IMR-90 (cell line): ENCODE measurements at regions not wholly inside any gene's neighbourhood (a gene's known extent, or its start where the extent isn't known, plus 50 kb on each side); places are given as distances from the start of the nearest gene placed in this dataset.

Source experiments
- ATAC-seq: fragments of 200-7000 bp; cut with Tn5 transposase; 2 replicates; pipeline ENCODE4 v1.9.1; 2020; ENCODE audit warnings: low read depth, mild to moderate bottlenecking, moderate library complexity
- BruUV-seq: library from RNA; stranded (reverse); fragments of 400-500 nt; replicated peaks from 2 replicates; lab custom pipeline; 2021; lab: Mats Ljungman, UMichigan
- CTCF ChIA-PET: fragments of 300-600 bp; formaldehyde crosslinking; extraction: SDS; loops from one replicate; lab custom pipeline; 2021; ENCODE audit warnings: antibody characterized with exemption; lab: Yijun Ruan, JAX
- POLR2A ChIA-PET: fragments of 300-600 bp; sonication (Branson Sonifier 250); formaldehyde crosslinking; loops from one replicate; lab custom pipeline; 2022; ENCODE audit warnings: antibody characterized with exemption; ENCODE audit not compliant: unreplicated experiment; lab: Charles Lee
- DNase-seq: peaks from one replicate; pipeline ENCODE4 v3.0.0; 2013
- H2AFZ ChIP-seq: replicated peaks from 2 replicates; pipeline ENCODE3; 2013; ENCODE audit warnings: low read length, mild to moderate bottlenecking; ENCODE audit not compliant: poor library complexity
- H2AK5ac ChIP-seq: 2 replicates; pipeline ENCODE4 v1.6.1; 2013; ENCODE audit warnings: low read depth, low read length, inconsistent platforms
- H2AK9ac ChIP-seq: replicated peaks from 2 replicates; pipeline ENCODE3; 2013; ENCODE audit warnings: mild to moderate bottlenecking, low read depth, low read length, moderate library complexity; ENCODE audit not compliant: poor library complexity
- H2BK120ac ChIP-seq: 2 replicates; pipeline ENCODE4 v1.6.1; 2013; ENCODE audit warnings: low read depth, low read length, inconsistent platforms
- H2BK15ac ChIP-seq: 3 replicates; pipeline ENCODE4 v1.6.1; 2013; ENCODE audit warnings: low read depth, low read length, inconsistent platforms
- H2BK20ac ChIP-seq: 2 replicates; pipeline ENCODE4 v1.6.1; 2013; ENCODE audit warnings: low read depth, mild to moderate bottlenecking, inconsistent platforms, low read length, moderate library complexity
- H2BK5ac ChIP-seq: 2 replicates; pipeline ENCODE4 v1.6.1; 2013; ENCODE audit warnings: mild to moderate bottlenecking, low read depth, low read length, inconsistent platforms; ENCODE audit not compliant: poor library complexity, severe bottlenecking
- H3K14ac ChIP-seq: replicated peaks from 2 replicates; pipeline ENCODE4 v1.6.1; 2013; ENCODE audit warnings: low read depth, low read length, inconsistent platforms
- H3K18ac ChIP-seq: 2 replicates; pipeline ENCODE4 v1.6.1; 2013; ENCODE audit warnings: low read depth, low read length, control low read depth
- H3K23ac ChIP-seq: 2 replicates; pipeline ENCODE4 v1.6.1; 2013; ENCODE audit warnings: low read depth, low read length, inconsistent platforms
- H3K27ac ChIP-seq: 2 replicates; pipeline ENCODE4 v1.5.1; 2013; ENCODE audit warnings: mild to moderate bottlenecking, control low read depth, low read length; ENCODE audit not compliant: insufficient read depth
- H3K27me3 ChIP-seq: 2 replicates; pipeline ENCODE4 v1.6.1; 2013; ENCODE audit warnings: low read length; ENCODE audit not compliant: control insufficient read depth, insufficient read depth
- H3K36me3 ChIP-seq: 2 replicates; pipeline ENCODE4 v1.6.1; 2013; ENCODE audit warnings: low read length, mixed read lengths; ENCODE audit not compliant: control insufficient read depth, insufficient read depth
- H3K4ac ChIP-seq: 2 replicates; pipeline ENCODE4 v1.6.1; 2013; ENCODE audit warnings: low read depth, low read length, inconsistent platforms
- H3K4me1 ChIP-seq: 2 replicates; pipeline ENCODE4 v1.6.1; 2013; ENCODE audit warnings: low read length, mixed read lengths; ENCODE audit not compliant: control insufficient read depth, insufficient read depth
- H3K4me2 ChIP-seq: 2 replicates; pipeline ENCODE4 v1.6.1; 2013; ENCODE audit warnings: low read depth, mild to moderate bottlenecking, control low read depth, low read length, moderate library complexity
- H3K4me3 ChIP-seq: 2 replicates; pipeline ENCODE4 v1.5.1; 2013; ENCODE audit warnings: low read depth, mild to moderate bottlenecking, control low read depth, low read length, moderate library complexity; ENCODE audit not compliant: insufficient read depth
- H3K56ac ChIP-seq: 2 replicates; pipeline ENCODE4 v1.6.1; 2013; ENCODE audit warnings: low read length, inconsistent platforms; ENCODE audit not compliant: insufficient read depth; ENCODE audit errors: extremely low read depth
- H3K79me1 ChIP-seq, 2 experiments: 2 replicates each; pipeline ENCODE4 v1.6.1; 2013; ENCODE audit warnings: low read length in 2 of 2, inconsistent platforms in 1 of 2, low read depth in 1 of 2
- H3K9ac ChIP-seq: 2 replicates; pipeline ENCODE4 v1.6.1; 2013; ENCODE audit warnings: low read depth, low read length, control low read depth
- H3K9me1 ChIP-seq: 2 replicates; pipeline ENCODE4 v1.6.1; 2013; ENCODE audit warnings: low read length, inconsistent platforms; ENCODE audit not compliant: insufficient read depth
- H3K9me3 ChIP-seq: 2 replicates; pipeline ENCODE4 v1.6.1; 2013; ENCODE audit warnings: low read length; ENCODE audit not compliant: control insufficient read depth, insufficient read depth
- H4K20me1 ChIP-seq: 2 replicates; pipeline ENCODE4 v1.6.1; 2013; ENCODE audit warnings: low read length, inconsistent platforms; ENCODE audit not compliant: insufficient read depth
- H4K5ac ChIP-seq: 2 replicates; pipeline ENCODE4 v1.6.1; 2013; ENCODE audit warnings: mild to moderate bottlenecking, low read depth, low read length, control low read depth
- H4K8ac ChIP-seq, 2 experiments: 2 replicates each; pipeline ENCODE4 v1.6.1; 2013; ENCODE audit warnings: low read depth in 2 of 2, low read length in 2 of 2, control low read depth in 1 of 2, inconsistent platforms in 1 of 2
- H4K91ac ChIP-seq: 2 replicates; pipeline ENCODE4 v1.6.1; 2013; ENCODE audit warnings: low read depth, low read length, inconsistent platforms; ENCODE audit not compliant: insufficient read depth
- FOS ChIP-seq: fragments of 150-350 bp; IDR thresholded peaks from 2 replicates; pipeline ENCODE4 v1.6.1; 2016; ENCODE audit warnings: low read depth, low read length
- MXI1 ChIP-seq: IDR thresholded peaks from 2 replicates; pipeline ENCODE4 v1.6.1; 2012; ENCODE audit warnings: low read depth, mild to moderate bottlenecking, low read length, moderate library complexity, borderline replicate concordance
- NFE2L2 ChIP-seq: fragments of 150-350 bp; IDR thresholded peaks from 2 replicates; pipeline ENCODE4 v1.6.1; 2016; ENCODE audit warnings: low read depth, mild to moderate bottlenecking, low read length
- RFX5 ChIP-seq: IDR thresholded peaks from 2 replicates; pipeline ENCODE4 v1.8.0; 2012; ENCODE audit warnings: low read depth, mild to moderate bottlenecking, low read length, moderate library complexity
- WGBS, 2 experiments: methylation state at CpG; one replicate each; pipeline versions ENCODE4 v1.1.5 to v1.1.7; 2013; ENCODE audit warnings: missing lambda C conversion rate in 2 of 2; ENCODE audit not compliant: insufficient read length in 1 of 2; ENCODE audit errors: extremely low coverage in 2 of 2; 5-methylcytosine and 5-hydroxymethylcytosine counted together
- dilution Hi-C: fragments of 300-500 bp; cut with HindIII; formaldehyde crosslinking; loops from one replicate; pipeline ENCODE4 v1.14.3; 2018; ENCODE audit warnings: low sequenced_read_pairs; ENCODE audit not compliant: unreplicated experiment
- in situ Hi-C: fragments of 300-500 bp; cut with MboI; formaldehyde crosslinking; loops from 3 replicates; pipeline ENCODE4 v1.14.3; 2019; ENCODE audit warnings: low sequenced_read_pairs, inconsistent platforms, mixed read lengths
- intact Hi-C: fragments of 100-400 bp; cut with micrococcal nuclease; formaldehyde crosslinking; loops from 2 replicates; pipeline ENCODE4 v1.10.0; 2022
- TF ChIP-seq, protein P1 (sequence below): conservative IDR thresholded peaks from 2 replicates; pipeline ENCODE4 v1.5.1; 2012; ENCODE audit warnings: mild to moderate bottlenecking, low read depth, low read length, improper control_type of control experiment

DNA sequence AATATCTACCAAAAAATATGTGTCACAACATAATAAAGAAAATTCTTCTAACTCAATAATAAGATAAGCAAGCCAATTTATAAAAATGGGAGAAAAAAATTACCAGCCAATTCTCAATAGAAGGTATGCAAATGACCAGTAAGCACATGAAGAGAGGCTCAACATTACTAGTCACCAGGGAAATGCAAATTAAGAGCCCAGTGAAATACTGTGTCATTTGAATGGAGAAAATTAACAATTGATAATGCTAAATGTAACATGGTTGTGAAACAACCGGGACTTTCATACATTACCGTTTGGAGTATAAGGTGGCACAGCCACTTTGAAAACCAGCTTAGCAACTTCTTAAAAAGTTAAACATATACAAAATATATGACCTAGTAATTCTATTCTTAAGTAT lies 460.7 kb downstream of the IGSF11 start:
- Histone ChIP-seq H4K8ac (no peak overlapping the region), H2BK120ac (no peak overlapping the region), H2BK5ac (no peak overlapping the region), H3K56ac (no peak overlapping the region), H3K27me3 (no peaks in the 10 kb centered on the region), H2BK20ac (no peak overlapping the region), H3K4ac (no peak overlapping the region), H3K9ac (no peak overlapping the region), H3K4me3 (no peak overlapping the region), H4K20me1 (no peaks in the 10 kb centered on the region), H3K9me3 (peaks cover 2% of the 10 kb centered on the region), H3K14ac (no peak overlapping the region), H4K5ac (no peak overlapping the region), H3K4me2 (no peak overlapping the region), H3K23ac (no peak overlapping the region), H2AK5ac (no peak overlapping the region), H3K9me1 (no peaks in the 10 kb centered on the region), H2BK15ac (no peak overlapping the region), H3K27ac (no peak overlapping the region), H4K91ac (no peak overlapping the region), H3K4me1 (no peaks in the 10 kb centered on the region), H3K36me3 (no peaks in the 10 kb centered on the region), H2AK9ac (no peak overlapping the region), H3K18ac (no peak overlapping the region), H2AFZ (no peak overlapping the region), H3K79me1 (no peaks in the 10 kb centered on the region)
- ATAC-seq (no peak), DNase-seq (no peak)
- intact Hi-C loops (no loop called here), dilution Hi-C loops (no loop called here), in situ Hi-C loops (no loop called here)
- WGBS, 2 experiments: no CpG with 5 or more reads among the region's 2 CpGs
- CTCF ChIA-PET: no interaction called here
- POLR2A ChIA-PET: no interaction called here
- TF ChIP-seq FOS: no peak
- TF ChIP-seq MXI1: no peak
- TF ChIP-seq, protein P1, sequence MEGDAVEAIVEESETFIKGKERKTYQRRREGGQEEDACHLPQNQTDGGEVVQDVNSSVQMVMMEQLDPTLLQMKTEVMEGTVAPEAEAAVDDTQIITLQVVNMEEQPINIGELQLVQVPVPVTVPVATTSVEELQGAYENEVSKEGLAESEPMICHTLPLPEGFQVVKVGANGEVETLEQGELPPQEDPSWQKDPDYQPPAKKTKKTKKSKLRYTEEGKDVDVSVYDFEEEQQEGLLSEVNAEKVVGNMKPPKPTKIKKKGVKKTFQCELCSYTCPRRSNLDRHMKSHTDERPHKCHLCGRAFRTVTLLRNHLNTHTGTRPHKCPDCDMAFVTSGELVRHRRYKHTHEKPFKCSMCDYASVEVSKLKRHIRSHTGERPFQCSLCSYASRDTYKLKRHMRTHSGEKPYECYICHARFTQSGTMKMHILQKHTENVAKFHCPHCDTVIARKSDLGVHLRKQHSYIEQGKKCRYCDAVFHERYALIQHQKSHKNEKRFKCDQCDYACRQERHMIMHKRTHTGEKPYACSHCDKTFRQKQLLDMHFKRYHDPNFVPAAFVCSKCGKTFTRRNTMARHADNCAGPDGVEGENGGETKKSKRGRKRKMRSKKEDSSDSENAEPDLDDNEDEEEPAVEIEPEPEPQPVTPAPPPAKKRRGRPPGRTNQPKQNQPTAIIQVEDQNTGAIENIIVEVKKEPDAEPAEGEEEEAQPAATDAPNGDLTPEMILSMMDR: no peak
- TF ChIP-seq RFX5: no peak
- no peak for TF ChIP-seq NFE2L2
- no TSS peak for BruUV-seq
